NB4 (cell line): ENCODE measurements at regions not wholly inside any gene's neighbourhood (a gene's known extent, or its start where the extent isn't known, plus 50 kb on each side); places are given as distances from the start of the nearest gene placed in this dataset.

Source experiments
- MYC ChIP-seq: IDR thresholded peaks from 2 replicates; pipeline ENCODE4 v1.6.1; 2011; ENCODE audit warnings: low read depth, low read length
- POLR2A ChIP-seq: IDR thresholded peaks from 2 replicates; pipeline ENCODE4 v1.6.1; 2011; ENCODE audit warnings: mild to moderate bottlenecking; ENCODE audit not compliant: insufficient read length; ENCODE audit errors: extremely low read depth
- TF ChIP-seq, protein P1 (sequence below): IDR thresholded peaks from one replicate; pipeline ENCODE4 v1.5.1; 2012; ENCODE audit warnings: low read depth, low read length
- TF ChIP-seq, protein P2 (sequence below): IDR thresholded peaks from 2 replicates; pipeline ENCODE4 v1.6.1; 2011; ENCODE audit warnings: low read depth, low read length

- TF ChIP-seq, protein P1, sequence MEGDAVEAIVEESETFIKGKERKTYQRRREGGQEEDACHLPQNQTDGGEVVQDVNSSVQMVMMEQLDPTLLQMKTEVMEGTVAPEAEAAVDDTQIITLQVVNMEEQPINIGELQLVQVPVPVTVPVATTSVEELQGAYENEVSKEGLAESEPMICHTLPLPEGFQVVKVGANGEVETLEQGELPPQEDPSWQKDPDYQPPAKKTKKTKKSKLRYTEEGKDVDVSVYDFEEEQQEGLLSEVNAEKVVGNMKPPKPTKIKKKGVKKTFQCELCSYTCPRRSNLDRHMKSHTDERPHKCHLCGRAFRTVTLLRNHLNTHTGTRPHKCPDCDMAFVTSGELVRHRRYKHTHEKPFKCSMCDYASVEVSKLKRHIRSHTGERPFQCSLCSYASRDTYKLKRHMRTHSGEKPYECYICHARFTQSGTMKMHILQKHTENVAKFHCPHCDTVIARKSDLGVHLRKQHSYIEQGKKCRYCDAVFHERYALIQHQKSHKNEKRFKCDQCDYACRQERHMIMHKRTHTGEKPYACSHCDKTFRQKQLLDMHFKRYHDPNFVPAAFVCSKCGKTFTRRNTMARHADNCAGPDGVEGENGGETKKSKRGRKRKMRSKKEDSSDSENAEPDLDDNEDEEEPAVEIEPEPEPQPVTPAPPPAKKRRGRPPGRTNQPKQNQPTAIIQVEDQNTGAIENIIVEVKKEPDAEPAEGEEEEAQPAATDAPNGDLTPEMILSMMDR = no peak
- TF ChIP-seq POLR2A = no peak
- TF ChIP-seq, protein P2, sequence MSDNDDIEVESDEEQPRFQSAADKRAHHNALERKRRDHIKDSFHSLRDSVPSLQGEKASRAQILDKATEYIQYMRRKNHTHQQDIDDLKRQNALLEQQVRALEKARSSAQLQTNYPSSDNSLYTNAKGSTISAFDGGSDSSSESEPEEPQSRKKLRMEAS = no peak
- TF ChIP-seq MYC = no peak
Observed at GRCh38 chr4:3368841-3369760, 72.7 kb upstream of the HGFAC start.
